SK-N-MC (cell line): ENCODE measurements at regions not wholly inside any gene's neighbourhood (a gene's known extent, or its start where the extent isn't known, plus 50 kb on each side); places are given as distances from the start of the nearest gene placed in this dataset.
"Not testable (repeated sequence)": the region's sequence is repeated elsewhere in the genome, so short reads cannot be mapped to it uniquely, and the experiment has no call there.

ENCODE experiments used
- DNase-seq: peaks from one replicate; pipeline ENCODE4 v3.0.0-alpha.2; 2011; ENCODE audit warnings: low read depth, low spot score
- H3K27ac ChIP-seq: fragments of 200-600 bp; sonication (generic); 2 replicates; pipeline ENCODE4 v1.5.1; 2016; ENCODE audit warnings: mixed run types
- H3K36me3 ChIP-seq: fragments of 200-600 bp; sonication (generic); 2 replicates; pipeline ENCODE4 v1.6.1; 2017; ENCODE audit warnings: antibody characterized with exemption, low read length, mixed read lengths; ENCODE audit not compliant: insufficient read depth
- H3K4me3 ChIP-seq: fragments of 200-600 bp; sonication (generic); 2 replicates; pipeline ENCODE4 v1.5.1; 2016
- H3K9ac ChIP-seq: fragments of 200-600 bp; sonication (generic); 2 replicates; pipeline ENCODE4 v1.8.0; 2017; ENCODE audit warnings: mixed run types, mixed read lengths; ENCODE audit not compliant: insufficient read length
- H3K9me3 ChIP-seq: fragments of 200-600 bp; sonication (generic); 2 replicates; pipeline ENCODE4 v1.6.1; 2017; ENCODE audit warnings: low read depth, mild to moderate bottlenecking, antibody characterized with exemption, low read length, moderate library complexity, mixed read lengths
- EZH2 ChIP-seq: fragments of 200-600 bp; sonication (generic); IDR thresholded peaks from one replicate; pipeline ENCODE4 v1.6.1; 2017; ENCODE audit warnings: antibody characterized with exemption
- FOXP2 ChIP-seq: optimal IDR thresholded peaks from 2 replicates; pipeline ENCODE3; 2011; ENCODE audit warnings: mild to moderate bottlenecking, moderate library complexity; ENCODE audit not compliant: insufficient read depth; ENCODE audit errors: extremely low read length, control extremely low read depth
- POLR2AphosphoS5 ChIP-seq: IDR thresholded peaks from 2 replicates; pipeline ENCODE4 v1.6.1; 2012; ENCODE audit warnings: mild to moderate bottlenecking, low read depth, low read length, borderline replicate concordance

DNA sequence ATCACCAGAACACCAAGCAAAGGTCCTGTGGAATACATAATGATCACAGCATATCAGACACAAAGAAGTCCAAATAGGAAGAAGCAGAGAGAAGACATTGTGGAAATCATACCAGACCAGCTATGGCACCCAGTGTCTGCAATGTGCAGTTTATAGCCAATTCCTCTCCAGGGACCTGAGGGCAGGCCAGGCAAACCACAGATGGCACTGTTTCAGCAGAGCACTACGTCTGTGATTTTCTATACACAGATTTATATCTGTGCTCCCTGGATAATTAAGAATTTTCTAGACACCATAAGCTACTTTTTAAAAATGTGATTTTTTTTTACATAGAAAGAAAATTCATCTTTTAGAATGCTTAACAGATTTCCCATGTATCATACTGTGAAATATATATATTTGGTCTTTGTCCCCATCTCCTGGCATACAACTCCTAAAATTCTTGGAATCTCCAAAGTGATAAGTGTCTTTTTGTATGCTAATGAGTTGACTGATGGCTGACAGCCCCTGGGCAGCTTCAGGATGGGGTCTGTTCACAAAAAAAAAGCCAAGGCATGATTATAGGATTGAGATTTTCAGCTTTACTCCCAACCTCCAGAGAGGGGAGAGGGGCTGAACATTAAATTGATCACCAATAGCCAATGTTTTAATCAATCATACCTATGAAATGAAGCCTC lies 498.1 kb downstream of the SIPA1L2 start:
- Histone ChIP-seq H3K9me3 (no peaks in the 10 kb centered on the region), H3K9ac (no peak overlapping the region)

DNA sequence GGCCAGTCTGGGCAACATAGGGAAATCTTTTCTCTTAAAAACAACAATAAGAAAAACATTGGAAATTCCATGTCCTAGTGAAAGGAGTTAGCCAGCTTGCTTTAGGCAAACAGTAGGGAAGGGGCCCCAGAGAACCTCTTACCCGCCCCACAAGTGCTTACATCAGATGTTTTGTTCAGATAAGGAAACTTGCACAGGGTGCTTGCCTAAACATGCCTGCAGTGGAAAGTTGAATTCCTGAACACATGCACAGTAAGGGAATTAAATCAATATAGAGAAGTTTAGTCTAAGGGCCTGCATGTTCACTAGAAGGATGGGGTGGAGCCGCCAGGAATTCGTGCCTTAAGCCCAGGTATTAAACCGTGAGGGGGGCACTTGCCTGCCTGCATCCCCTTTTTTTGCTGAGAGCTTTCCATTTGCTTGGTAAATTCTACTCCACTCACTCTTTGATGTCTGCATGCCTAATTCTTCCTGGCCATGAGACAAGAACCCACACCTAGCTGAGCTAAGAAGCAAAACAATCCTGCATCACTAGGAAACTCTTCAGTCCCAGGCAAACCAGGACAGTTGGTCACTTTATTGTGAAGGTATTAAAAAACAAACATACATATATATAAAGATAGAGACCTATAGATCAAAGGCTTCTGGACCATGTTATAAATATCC lies 499.0 kb downstream of the SIPA1L2 start:
- Histone ChIP-seq H3K9ac (no peak overlapping the region), H3K4me3 (no peak overlapping the region), H3K9me3 (no peaks in the 10 kb centered on the region), H3K36me3 (no peaks in the 10 kb centered on the region), H3K27ac (no peak overlapping the region)
- no peak for DNase-seq
- TF ChIP-seq EZH2 (no peak), FOXP2 (no peak), POLR2AphosphoS5 (no peak)

More for the DNA sequence above, 498.1 kb downstream of the SIPA1L2 start:
- TF ChIP-seq POLR2AphosphoS5 (no peak), FOXP2 (no peak), EZH2 (no peak)
- Histone ChIP-seq H3K27ac (no peak overlapping the region), H3K4me3 (no peak overlapping the region), H3K36me3 (no peaks in the 10 kb centered on the region)
- DNase-seq: no peak

DNA sequence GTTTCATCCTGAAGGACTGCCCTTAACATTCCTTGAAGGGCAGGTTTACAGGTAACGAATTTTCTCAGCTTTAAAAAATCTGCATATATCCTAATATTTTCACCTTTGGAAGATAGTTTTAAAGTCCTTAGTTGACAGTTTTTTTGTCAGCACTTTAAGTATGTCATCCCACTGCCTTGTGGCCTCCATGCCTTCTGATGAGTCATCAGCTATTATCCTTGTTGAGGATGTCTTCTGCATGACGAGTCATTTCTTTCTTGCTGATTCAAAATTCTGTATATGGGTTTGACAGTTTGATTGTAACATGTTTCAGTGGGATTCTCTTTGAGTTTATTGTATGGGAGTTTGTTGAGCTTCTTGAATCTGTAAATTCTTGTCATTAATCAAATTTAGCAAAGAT lies 500.6 kb downstream of the DISC1 start:
- Histone ChIP-seq H3K9ac (no peak overlapping the region), H3K9me3 (no peaks in the 10 kb centered on the region), H3K4me3 (no peak overlapping the region), H3K27ac (no peak overlapping the region), H3K36me3 (no peaks in the 10 kb centered on the region)
- DNase-seq: no peak
- TF ChIP-seq POLR2AphosphoS5 (no peak), EZH2 (no peak), FOXP2 (no peak)

DNA sequence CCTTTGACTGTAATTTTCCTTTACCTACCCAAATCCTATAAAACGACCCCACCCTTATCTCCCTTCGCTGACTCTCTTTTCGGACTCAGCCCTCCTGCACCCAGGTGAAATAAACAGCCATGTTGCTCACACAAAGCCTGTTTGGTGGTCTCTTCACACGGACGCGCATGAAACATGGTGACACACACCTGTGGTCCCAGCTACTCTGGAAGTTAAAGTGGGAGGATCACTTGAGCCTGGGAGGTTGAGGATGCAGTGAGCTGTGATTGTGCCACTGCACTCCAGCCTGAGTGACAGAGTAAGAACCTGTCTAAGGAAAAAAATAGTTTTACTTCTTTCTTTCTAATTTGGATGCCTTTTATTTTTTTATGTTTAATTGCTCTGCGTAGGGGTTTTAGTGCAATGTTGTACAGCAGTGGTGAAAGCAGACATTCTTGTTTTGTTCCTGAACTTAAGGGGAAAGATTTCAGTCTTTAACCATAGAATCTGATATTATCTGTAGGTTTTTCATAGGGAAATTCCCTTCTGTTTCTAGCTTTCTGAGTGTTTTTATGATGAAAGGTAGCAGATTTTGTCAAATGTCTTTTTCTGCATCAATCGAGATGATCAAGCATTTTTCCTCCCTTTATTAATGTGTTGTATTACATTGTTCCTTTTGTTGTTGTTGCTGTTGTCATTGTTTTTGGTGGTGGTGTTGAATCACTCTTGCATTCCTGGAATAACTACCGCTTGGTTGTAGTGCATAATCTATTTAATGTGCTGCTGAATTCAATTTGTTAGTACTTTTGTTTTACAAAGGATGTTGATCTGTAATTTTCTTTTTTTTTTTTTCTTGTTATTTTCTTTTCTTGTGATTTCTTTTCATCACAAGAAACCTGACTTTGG lies 497.4 kb downstream of the DISC1 start:
- H3K9me3 ChIP-seq: no peaks in the 10 kb centered on the region
- H3K27ac ChIP-seq: no peak overlapping the region
- H3K9ac ChIP-seq: no peak overlapping the region
- no peak overlapping the region for H3K4me3 ChIP-seq
- no peak for DNase-seq
- H3K36me3 ChIP-seq: no peaks in the 10 kb centered on the region
- TF ChIP-seq POLR2AphosphoS5: no peak
- no peak for TF ChIP-seq FOXP2
- no peak for TF ChIP-seq EZH2

DNA sequence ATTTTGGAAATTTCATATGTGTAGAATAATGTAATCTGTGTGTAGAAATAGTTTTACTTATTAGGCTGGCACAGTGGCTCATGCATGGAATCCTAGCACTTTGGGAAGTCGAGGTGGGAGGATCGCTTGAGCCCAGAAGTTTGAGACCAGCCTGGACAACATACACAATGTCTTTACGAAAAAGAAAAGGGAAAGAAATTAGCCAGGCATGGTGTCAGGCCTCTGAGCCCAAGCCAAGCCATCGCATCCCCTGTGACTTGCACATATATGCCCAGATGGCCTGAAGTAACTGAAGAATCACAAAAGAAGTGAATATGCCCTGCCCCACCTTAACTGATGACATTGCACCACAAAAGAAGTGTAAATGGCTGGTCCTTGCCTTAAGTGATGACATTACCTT lies 491.3 kb downstream of the DISC1 start:
- not testable (repeated sequence) for DNase-seq, H3K9ac ChIP-seq, H3K4me3 ChIP-seq, H3K27ac ChIP-seq, H3K9me3 ChIP-seq, H3K36me3 ChIP-seq

DNA sequence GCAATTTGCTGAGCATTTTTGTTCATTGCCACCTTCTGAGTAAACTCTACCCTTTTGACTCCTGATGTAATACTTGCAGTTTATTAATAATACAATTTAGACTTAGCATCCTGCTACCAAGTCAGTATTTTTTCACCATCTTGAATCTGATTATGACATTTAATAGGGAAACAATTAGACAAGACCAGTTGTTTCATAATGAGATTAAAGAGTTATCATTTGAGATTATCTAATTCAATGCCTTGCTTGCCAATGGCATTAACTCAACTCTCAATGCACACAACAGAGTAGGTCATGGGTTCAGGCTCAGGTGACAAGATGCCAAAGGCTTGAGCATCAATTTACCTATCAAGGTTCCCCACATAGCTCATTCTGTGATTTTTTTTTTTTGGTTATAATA lies 488.4 kb downstream of the DISC1 start:
- H3K9ac ChIP-seq: no peak overlapping the region
- no peaks in the 10 kb centered on the region for H3K36me3 ChIP-seq
- DNase-seq: no peak
- no peaks in the 10 kb centered on the region for H3K9me3 ChIP-seq
- H3K27ac ChIP-seq: no peak overlapping the region
- TF ChIP-seq POLR2AphosphoS5 (no peak), EZH2 (no peak), FOXP2 (no peak)
- H3K4me3 ChIP-seq: no peak overlapping the region

DNA sequence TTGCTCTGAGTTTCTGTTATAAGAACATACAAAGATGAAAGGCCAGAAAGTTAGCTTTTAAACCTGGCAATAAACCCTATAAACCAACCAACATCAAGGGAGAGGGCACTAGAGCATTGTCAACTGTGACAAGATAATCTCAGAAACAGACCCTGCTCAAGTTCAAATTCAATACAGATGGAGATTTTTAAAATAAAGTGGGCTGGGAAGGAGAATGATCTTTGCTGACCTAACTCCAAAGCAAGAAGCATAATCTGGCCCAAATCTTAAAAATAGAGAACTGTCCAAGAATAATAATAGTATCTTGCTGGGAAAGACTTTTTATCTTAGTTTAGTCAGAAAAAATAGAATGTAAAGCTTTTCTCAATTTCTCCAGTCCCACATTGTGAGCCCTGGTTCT lies 485.5 kb downstream of the DISC1 start:
- Histone ChIP-seq H3K9ac (no peak overlapping the region), H3K9me3 (no peaks in the 10 kb centered on the region), H3K36me3 (no peaks in the 10 kb centered on the region), H3K4me3 (no peak overlapping the region), H3K27ac (peak overlapping the region; percentile 94; the same call in 1 of the 2 replicates)
- no peak for TF ChIP-seq EZH2
- no peak for TF ChIP-seq POLR2AphosphoS5
- no peak for TF ChIP-seq FOXP2
- DNase-seq: no peak

DNA sequence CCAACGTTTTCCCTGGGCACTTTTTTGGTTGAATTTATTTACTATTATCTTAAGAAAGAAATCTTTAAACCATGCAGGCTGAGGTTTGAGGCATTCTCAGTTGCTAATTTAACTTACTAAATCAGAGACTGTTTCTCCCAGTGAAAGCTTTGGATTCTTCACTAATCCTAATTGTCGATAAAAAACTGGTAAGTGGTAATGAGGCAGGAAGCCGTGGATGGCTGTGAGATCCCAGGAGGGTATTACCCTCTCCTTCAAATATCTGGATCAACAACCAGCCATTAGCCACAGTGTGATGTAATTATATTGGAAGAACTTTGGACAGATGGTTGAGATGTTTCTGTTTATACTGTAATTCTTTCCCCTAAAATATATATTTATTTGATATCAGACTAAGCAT lies 485.0 kb downstream of the DISC1 start:
- peak overlapping the region; percentile 94 for H3K27ac ChIP-seq

More for the DNA sequence above, 485.0 kb downstream of the DISC1 start:
- H3K4me3 ChIP-seq: no peak overlapping the region
- no peaks in the 10 kb centered on the region for H3K9me3 ChIP-seq
- no peak overlapping the region for H3K9ac ChIP-seq
- TF ChIP-seq FOXP2 (no peak), POLR2AphosphoS5 (no peak), EZH2 (no peak)
- no peak for DNase-seq
- H3K36me3 ChIP-seq: no peaks in the 10 kb centered on the region
